ENCODE measurements at regions not wholly inside any gene's neighbourhood (a gene's known extent, or its start where the extent isn't known, plus 50 kb on each side); places are given as distances from the start of the nearest gene placed in this dataset.
"Not testable (repeated sequence)": the region's sequence is repeated elsewhere in the genome, so short reads cannot be mapped to it uniquely, and the experiment has no call there.

- TF ChIP-seq IKZF3 (tag by site-specific recombination; IDR thresholded peaks at IDR 0.05) (no peak), ZNF621 (tag by site-specific recombination; IDR thresholded peaks at IDR 0.05) (no peak), GLIS1 (tag by site-specific recombination; IDR thresholded peaks at IDR 0.05) (no peak), ZNF843 (tag by site-specific recombination; IDR thresholded peaks at IDR 0.05) (no peak), ZFP69B (tag by site-specific recombination; IDR thresholded peaks at IDR 0.05) (no peak), ZNF404 (tag by site-specific recombination; IDR thresholded peaks at IDR 0.05) (no peak), ZNF19 (tag by site-specific recombination; IDR thresholded peaks at IDR 0.05; ENCODE audit: low read depth) (no peak), ZNF488 (tag by site-specific recombination; IDR thresholded peaks at IDR 0.05) (no peak)
These were observed 67.4 kb upstream of the ELN start (continued) for GRCh38 chr7:73960548-73960947.

- TF ChIP-seq ZNF555 (tag by site-specific recombination; conservative IDR thresholded peaks at IDR 0.05) (peak; percentile 33), ZBTB11 (tag by site-specific recombination; conservative IDR thresholded peaks at IDR 0.05; ENCODE audit: low read depth) (peak; percentile 52), ZNF623 (tag by site-specific recombination; IDR thresholded peaks at IDR 0.05) (peak; percentile 39; the same call in 1 of the 2 replicates), ZNF518A (tag by site-specific recombination; conservative IDR thresholded peaks at IDR 0.05; ENCODE audit: low read depth) (peak; percentile 57), ZNF140 (tag by site-specific recombination; IDR thresholded peaks at IDR 0.05) (0 out of 2 replicates have a peak, but pooled peaks have one; percentile 15), ZNF433 (tag by site-specific recombination; IDR thresholded peaks at IDR 0.05; ENCODE audit: low read depth) (peak; percentile 49; the same call in 1 of the 2 replicates), ZNF266 (tag by site-specific recombination; IDR thresholded peaks at IDR 0.05; ENCODE audit: low read depth) (0 out of 2 replicates have a peak, but pooled peaks have one; percentile 42), ZNF426 (tag by site-specific recombination; IDR thresholded peaks at IDR 0.05) (peak; percentile 50), ZNF394 (tag by site-specific recombination; IDR thresholded peaks at IDR 0.05; ENCODE audit: borderline replicate concordance) (peak; percentile 67; the same call in 1 of the 2 replicates), ZNF664 (tag by site-specific recombination; IDR thresholded peaks at IDR 0.05) (0 out of 2 replicates have a peak, but pooled peaks have one; percentile 11)
- POLR2A ChIA-PET; H3K9me3 ChIP-seq (ENCODE audit: control insufficient read depth, insufficient read depth, low read depth, low read length); H3K4me3 ChIP-seq (ENCODE audit: low read depth, low read length); H3K4me1 ChIP-seq (ENCODE audit: control insufficient read depth, insufficient read depth, low read length); H3K27ac ChIP-seq (ENCODE audit: extremely low read depth, low read depth, low read length); CTCF ChIA-PET; H3K36me3 ChIP-seq (ENCODE audit: control insufficient read depth in 2 of 2, insufficient read depth in 1 of 2, low read length in 2 of 2): not testable (repeated sequence)
These were observed 66.0 kb upstream of the ELN start for GRCh38 chr7:73961991-73962390.

All from HEK293 (cell line).